Hematopoietic multipotent progenitor cell treated with erythropoietin and hydrocortisone succinate and interleukin-3 and kit ligand, for 8 days (in vitro differentiated cells): ENCODE measurements at regions not wholly inside any gene's neighbourhood (a gene's known extent, or its start where the extent isn't known, plus 50 kb on each side); places are given as distances from the start of the nearest gene placed in this dataset.
"Not testable (repeated sequence)": the region's sequence is repeated elsewhere in the genome, so short reads cannot be mapped to it uniquely, and the experiment has no call there.

Experiments used
- DNase-seq: peaks from one replicate; pipeline ENCODE4 v3.0.0-alpha.2; 2015

GRCh38 chr9:108049671-108050494 lies 560.3 kb upstream of the KLF4 start:
- no peak for DNase-seq

GRCh38 chr9:108049026-108049607 lies 559.5 kb upstream of the KLF4 start:
- no peak for DNase-seq

GRCh38 chr9:108048406-108049025 lies 558.9 kb upstream of the KLF4 start:
- DNase-seq = no peak

GRCh38 chr9:108047777-108048176 lies 558.2 kb upstream of the KLF4 start:
- not testable (repeated sequence) for DNase-seq

- DNase-seq = no peak
Observed at GRCh38 chr9:108047264-108047663, 557.7 kb upstream of the KLF4 start.

- no peak for DNase-seq
Observed at GRCh38 chr9:108045851-108046250, 556.3 kb upstream of the KLF4 start.

GRCh38 chr9:108043585-108043984 lies 554.0 kb upstream of the KLF4 start:
- no peak for DNase-seq

- DNase-seq = no peak
Observed at GRCh38 chr9:108041551-108041950, 552.0 kb upstream of the KLF4 start.

GRCh38 chr9:108040783-108041182 lies 551.2 kb upstream of the KLF4 start:
- DNase-seq = no peak

- DNase-seq = no peak
Observed at GRCh38 chr9:108039493-108039892, 549.9 kb upstream of the KLF4 start.

GRCh38 chr9:108039012-108039411 lies 549.4 kb upstream of the KLF4 start:
- DNase-seq = no peak

GRCh38 chr9:108035487-108035886 lies 545.9 kb upstream of the KLF4 start:
- DNase-seq = no peak

- DNase-seq = no peak
Observed at GRCh38 chr9:108033976-108034964, 544.7 kb upstream of the KLF4 start.

GRCh38 chr9:108032079-108032478 lies 542.5 kb upstream of the KLF4 start:
- not testable (repeated sequence) for DNase-seq

- DNase-seq = not testable (repeated sequence)
Observed at GRCh38 chr9:108031221-108031620, 541.7 kb upstream of the KLF4 start.

- DNase-seq = not testable (repeated sequence)
Observed at GRCh38 chr9:108026718-108027117, 537.1 kb upstream of the KLF4 start.

GRCh38 chr9:108024604-108025003 lies 535.0 kb upstream of the KLF4 start:
- DNase-seq = no peak

GRCh38 chr9:108022246-108022935 lies 532.8 kb upstream of the KLF4 start:
- no peak for DNase-seq

- DNase-seq = no peak
Observed at GRCh38 chr9:108021096-108021710, 531.6 kb upstream of the KLF4 start.

- DNase-seq = no peak
Observed at GRCh38 chr9:108019821-108020220, 530.3 kb upstream of the KLF4 start.

- DNase-seq = no peak
Observed at GRCh38 chr9:108017671-108018070, 528.1 kb upstream of the KLF4 start.

GRCh38 chr9:108016446-108016845 lies 526.9 kb upstream of the KLF4 start:
- no peak for DNase-seq
